Skeletal muscle tissue (tissue), 3 donors: ENCODE measurements at regions not wholly inside any gene's neighbourhood (a gene's known extent, or its start where the extent isn't known, plus 50 kb on each side); places are given as distances from the start of the nearest gene placed in this dataset.
"Not testable (repeated sequence)": the region's sequence is repeated elsewhere in the genome, so short reads cannot be mapped to it uniquely, and the experiment has no call there.

Source experiments
- H3K27ac ChIP-seq: one replicate; pipeline ENCODE4 v1.7.0; 2013; ENCODE audit warnings: mild to moderate bottlenecking, low read depth, low read length, inconsistent platforms
- H3K27me3 ChIP-seq, 3 donors: one replicate each; pipeline ENCODE4 v1.7.0; 2013; ENCODE audit warnings: low read length in 3 of 3; ENCODE audit not compliant: control insufficient read depth in 3 of 3, insufficient read depth in 3 of 3
- H3K36me3 ChIP-seq, 3 donors: one replicate each; pipeline ENCODE4 v1.7.0; 2013; ENCODE audit warnings: low read length in 3 of 3; ENCODE audit not compliant: control insufficient read depth in 3 of 3, insufficient read depth in 3 of 3
- H3K4me1 ChIP-seq, 3 donors: one replicate each; pipeline ENCODE4 v1.7.0; 2013; ENCODE audit warnings: low read length in 3 of 3, mild to moderate bottlenecking in 3 of 3; ENCODE audit not compliant: control insufficient read depth in 3 of 3, insufficient read depth in 3 of 3
- H3K4me3 ChIP-seq, 3 donors: one replicate each; pipeline ENCODE4 v1.7.0; 2013; ENCODE audit warnings: low read length in 3 of 3
- H3K9ac ChIP-seq, 3 donors: one replicate each; pipeline ENCODE4 v1.7.0; 2013; ENCODE audit warnings: low read length in 3 of 3, mild to moderate bottlenecking in 3 of 3, moderate library complexity in 2 of 3, low read depth in 1 of 3
- H3K9me3 ChIP-seq, 3 donors: one replicate each; pipeline ENCODE4 v1.7.0; 2013; ENCODE audit warnings: low read length in 3 of 3; ENCODE audit not compliant: control insufficient read depth in 3 of 3
- donor health status: Osteomylitis.

- Histone ChIP-seq H3K36me3 (no peaks in the 10 kb centered on the region), H3K9ac (no peak overlapping the region), H3K4me1 (peaks cover 0 to 5% (median 0%) of the 10 kb centered on the region in 3 donors), H3K27me3 (no peaks in the 10 kb centered on the region), H3K4me3 (no peak overlapping the region), H3K9me3 (no peaks in the 10 kb centered on the region), H3K27ac (no peak overlapping the region)
Observed at GRCh38 chr12:67535971-67536370, 112.6 kb upstream of the DYRK2 start.

GRCh38 chr12:67539329-67539728, 109.2 kb upstream of the DYRK2 start:
- Histone ChIP-seq H3K4me1 (peaks cover 0 to under 1% (median 0%) of the 10 kb centered on the region in 3 donors), H3K9ac (no peak overlapping the region), H3K27ac (no peak overlapping the region), H3K4me3 (no peak overlapping the region), H3K36me3 (no peaks in the 10 kb centered on the region), H3K27me3 (no peaks in the 10 kb centered on the region), H3K9me3 (no peaks in the 10 kb centered on the region)

GRCh38 chr12:67539946-67540345, 108.6 kb upstream of the DYRK2 start:
- Histone ChIP-seq H3K27me3 (no peaks in the 10 kb centered on the region), H3K27ac (no peak overlapping the region), H3K36me3 (no peaks in the 10 kb centered on the region)

GRCh38 chr12:67540920-67541624, 107.5 kb upstream of the DYRK2 start:
- no peak overlapping the region for H3K27ac ChIP-seq
- no peaks in the 10 kb centered on the region for H3K27me3 ChIP-seq
- H3K4me3 ChIP-seq: no peak overlapping the region
- H3K36me3 ChIP-seq: no peaks in the 10 kb centered on the region
- H3K9me3 ChIP-seq: no peaks in the 10 kb centered on the region
- H3K9ac ChIP-seq: no peak overlapping the region
- no peaks in the 10 kb centered on the region for H3K4me1 ChIP-seq

More at GRCh38 chr12:67539946-67540345, 108.6 kb upstream of the DYRK2 start:
- H3K9ac ChIP-seq: no peak overlapping the region
- no peak overlapping the region for H3K4me3 ChIP-seq
- no peaks in the 10 kb centered on the region for H3K4me1 ChIP-seq
- no peaks in the 10 kb centered on the region for H3K9me3 ChIP-seq

DNA sequence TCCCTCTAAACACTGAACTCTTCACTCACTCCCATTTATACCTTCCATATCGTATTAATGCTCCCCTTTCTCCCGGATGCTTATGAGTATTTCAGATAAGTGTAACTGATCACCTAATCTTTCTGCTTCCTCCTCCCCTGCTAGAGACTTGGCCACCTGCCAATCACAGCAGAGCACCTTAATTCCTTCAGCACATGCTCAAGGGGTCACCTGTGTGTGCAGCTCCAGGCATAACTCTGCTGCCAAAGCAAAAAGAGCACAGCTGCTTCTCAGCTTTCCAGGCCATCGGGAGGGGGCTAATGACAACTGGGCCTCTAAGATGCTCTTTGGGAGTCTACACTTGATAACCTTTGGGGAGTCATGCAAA, 106.9 kb upstream of the DYRK2 start:
- Histone ChIP-seq H3K27ac (no peak overlapping the region), H3K4me1 (no peaks in the 10 kb centered on the region), H3K27me3 (no peaks in the 10 kb centered on the region), H3K36me3 (no peaks in the 10 kb centered on the region), H3K4me3 (no peak overlapping the region), H3K9me3 (no peaks in the 10 kb centered on the region), H3K9ac (no peak overlapping the region)

DNA sequence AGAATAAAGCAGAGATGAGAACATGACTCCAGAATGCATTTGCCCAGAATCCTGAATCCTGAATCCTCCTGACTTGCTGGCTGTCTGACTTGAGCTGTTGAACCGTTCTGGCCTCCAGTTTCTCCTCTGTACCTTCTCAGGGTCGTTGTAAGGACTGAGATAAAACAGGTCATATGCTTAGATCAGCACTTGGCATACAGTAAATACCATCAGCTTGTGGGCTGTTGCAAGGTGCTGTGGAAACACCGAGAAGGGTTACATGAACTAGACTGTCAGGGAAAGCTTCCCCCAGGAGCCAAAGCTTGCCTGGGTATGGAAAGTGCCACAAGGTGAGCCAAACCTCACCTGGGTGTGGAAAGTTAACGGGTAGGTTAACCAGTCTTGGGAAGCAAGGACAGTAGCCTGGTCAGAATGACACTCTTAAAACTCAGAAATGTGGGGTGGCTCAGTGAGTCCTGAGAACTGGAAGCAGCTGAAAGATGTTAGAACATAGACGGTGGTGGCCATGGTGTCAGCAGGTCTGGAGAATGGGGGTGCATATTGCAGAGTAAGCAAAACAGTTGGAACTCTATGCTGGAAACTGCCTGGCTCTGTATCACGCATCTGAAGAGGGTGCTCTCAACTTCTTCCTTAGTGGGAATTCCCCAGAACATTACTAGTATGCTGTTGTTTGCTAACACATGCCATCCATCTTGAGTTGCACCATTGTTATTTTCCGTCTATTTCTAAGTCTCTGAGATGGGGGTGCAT, 105.3 kb upstream of the DYRK2 start:
- Histone ChIP-seq H3K36me3 (no peaks in the 10 kb centered on the region), H3K4me1 (no peaks in the 10 kb centered on the region), H3K27me3 (no peaks in the 10 kb centered on the region), H3K9ac (no peak overlapping the region), H3K9me3 (no peaks in the 10 kb centered on the region), H3K4me3 (no peak overlapping the region), H3K27ac (no peak overlapping the region)

DNA sequence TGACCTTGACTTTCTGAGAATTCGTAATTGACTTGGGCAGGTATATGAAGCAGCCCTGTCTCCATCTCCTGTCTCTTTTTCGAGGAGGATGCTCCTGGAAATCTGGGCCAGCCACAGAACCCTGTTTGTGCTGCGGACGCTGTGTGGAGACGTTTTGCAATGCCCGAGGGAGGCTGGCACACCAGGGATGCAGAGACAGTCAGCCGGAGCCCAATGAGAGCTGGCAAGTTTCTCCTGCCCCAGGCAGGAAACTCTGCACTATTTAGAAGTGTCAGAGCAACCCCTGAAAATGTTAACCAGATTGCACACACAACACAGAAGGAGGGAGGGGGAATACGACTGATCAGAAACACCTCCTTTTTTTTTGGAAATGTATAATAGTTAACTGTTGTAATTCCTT, 103.2 kb upstream of the DYRK2 start:
- no peaks in the 10 kb centered on the region for H3K36me3 ChIP-seq
- H3K27me3 ChIP-seq: no peaks in the 10 kb centered on the region
- no peak overlapping the region for H3K9ac ChIP-seq
- no peak overlapping the region for H3K27ac ChIP-seq
- no peaks in the 10 kb centered on the region for H3K9me3 ChIP-seq
- no peaks in the 10 kb centered on the region for H3K4me1 ChIP-seq
- no peak overlapping the region for H3K4me3 ChIP-seq

DNA sequence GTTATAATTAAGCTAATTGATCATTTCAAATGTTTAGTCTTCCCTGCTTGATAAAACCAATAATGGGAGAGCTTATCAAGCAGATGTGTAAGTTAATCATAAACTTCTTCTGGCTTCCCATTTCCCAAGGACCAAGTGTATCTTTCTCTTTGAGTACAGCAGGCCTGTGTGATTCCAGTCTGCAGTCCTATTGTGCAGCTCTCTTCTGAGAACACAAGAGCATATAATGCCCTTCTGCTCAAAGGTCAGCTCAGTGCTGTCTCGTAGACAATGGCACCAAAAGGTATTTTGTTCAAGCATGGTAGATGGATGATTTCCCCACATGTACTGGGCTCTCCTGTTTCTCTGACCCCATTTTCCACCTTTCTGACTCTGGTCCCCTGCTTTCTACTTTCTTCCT, 101.8 kb upstream of the DYRK2 start:
- H3K27me3 ChIP-seq: no peaks in the 10 kb centered on the region
- no peaks in the 10 kb centered on the region for H3K4me1 ChIP-seq
- no peaks in the 10 kb centered on the region for H3K36me3 ChIP-seq
- H3K4me3 ChIP-seq: no peak overlapping the region
- H3K9me3 ChIP-seq: no peaks in the 10 kb centered on the region
- no peak overlapping the region for H3K27ac ChIP-seq
- H3K9ac ChIP-seq: no peak overlapping the region

GRCh38 chr12:67555075-67555717, 93.3 kb upstream of the DYRK2 start:
- H3K27me3 ChIP-seq, H3K36me3 ChIP-seq, H3K4me3 ChIP-seq, H3K9me3 ChIP-seq, H3K27ac ChIP-seq, H3K4me1 ChIP-seq, H3K9ac ChIP-seq: not testable (repeated sequence)

- Histone ChIP-seq H3K27me3 (no peaks in the 10 kb centered on the region), H3K36me3 (no peaks in the 10 kb centered on the region), H3K4me3 (no peak overlapping the region), H3K4me1 (no peaks in the 10 kb centered on the region), H3K9me3 (peaks cover 0 to 7% (median 2%) of the 10 kb centered on the region in 3 donors), H3K9ac (no peak overlapping the region), H3K27ac (no peak overlapping the region)
Observed at GRCh38 chr12:67558775-67559174, 89.8 kb upstream of the DYRK2 start.
